Hepatocyte (in vitro differentiated cells): ENCODE measurements at regions not wholly inside any gene's neighbourhood (a gene's known extent, or its start where the extent isn't known, plus 50 kb on each side); places are given as distances from the start of the nearest gene placed in this dataset.

Source experiments
- EZH2 ChIP-seq: fragments of 200-600 bp; sonication (generic); IDR thresholded peaks from 2 replicates; pipeline ENCODE4 v1.6.1; 2016; ENCODE audit warnings: antibody characterized with exemption, mild to moderate bottlenecking, borderline replicate concordance
- EZH2phosphoT487 ChIP-seq: fragments of 200-600 bp; sonication (generic); IDR thresholded peaks from one replicate; pipeline ENCODE4 v1.6.1; 2018; ENCODE audit warnings: antibody characterized with exemption, mild to moderate bottlenecking, low read depth, moderate library complexity; ENCODE audit not compliant: unreplicated experiment, severe bottlenecking
- TF ChIP-seq, protein P1 (sequence below): fragments of 200-600 bp; sonication (generic); IDR thresholded peaks from 2 replicates; pipeline ENCODE4 v1.5.1; 2016; ENCODE audit warnings: antibody characterized with exemption, mild to moderate bottlenecking; ENCODE audit not compliant: poor library complexity

DNA sequence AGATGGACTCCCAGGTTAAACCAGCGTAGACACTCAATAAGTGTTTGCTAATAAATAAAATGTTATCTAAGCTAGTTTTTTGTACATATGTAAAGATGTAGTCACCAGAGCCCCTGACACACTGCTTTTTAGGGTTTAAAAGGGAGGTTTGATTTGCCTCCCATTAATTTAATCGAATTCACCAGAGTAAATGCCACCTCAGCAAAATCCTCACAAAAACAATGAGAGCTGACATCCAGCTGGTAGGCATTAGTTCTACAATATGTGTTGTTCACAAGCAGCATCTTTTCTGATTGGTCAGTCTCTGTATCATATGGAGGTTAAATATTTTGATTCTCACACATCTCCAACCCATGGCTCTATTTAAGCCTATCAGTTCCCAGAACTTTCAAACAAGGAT lies 382.6 kb downstream of the CENPC start:
- TF ChIP-seq, protein P1, sequence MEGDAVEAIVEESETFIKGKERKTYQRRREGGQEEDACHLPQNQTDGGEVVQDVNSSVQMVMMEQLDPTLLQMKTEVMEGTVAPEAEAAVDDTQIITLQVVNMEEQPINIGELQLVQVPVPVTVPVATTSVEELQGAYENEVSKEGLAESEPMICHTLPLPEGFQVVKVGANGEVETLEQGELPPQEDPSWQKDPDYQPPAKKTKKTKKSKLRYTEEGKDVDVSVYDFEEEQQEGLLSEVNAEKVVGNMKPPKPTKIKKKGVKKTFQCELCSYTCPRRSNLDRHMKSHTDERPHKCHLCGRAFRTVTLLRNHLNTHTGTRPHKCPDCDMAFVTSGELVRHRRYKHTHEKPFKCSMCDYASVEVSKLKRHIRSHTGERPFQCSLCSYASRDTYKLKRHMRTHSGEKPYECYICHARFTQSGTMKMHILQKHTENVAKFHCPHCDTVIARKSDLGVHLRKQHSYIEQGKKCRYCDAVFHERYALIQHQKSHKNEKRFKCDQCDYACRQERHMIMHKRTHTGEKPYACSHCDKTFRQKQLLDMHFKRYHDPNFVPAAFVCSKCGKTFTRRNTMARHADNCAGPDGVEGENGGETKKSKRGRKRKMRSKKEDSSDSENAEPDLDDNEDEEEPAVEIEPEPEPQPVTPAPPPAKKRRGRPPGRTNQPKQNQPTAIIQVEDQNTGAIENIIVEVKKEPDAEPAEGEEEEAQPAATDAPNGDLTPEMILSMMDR: no peak
- TF ChIP-seq EZH2: no peak
- no peak for TF ChIP-seq EZH2phosphoT487
